ENCODE measurements at regions not wholly inside any gene's neighbourhood (a gene's known extent, or its start where the extent isn't known, plus 50 kb on each side); places are given as distances from the start of the nearest gene placed in this dataset.

- no peaks in the 10 kb centered on the region for H3K36me3 Mint-ChIP-seq (ENCODE audit: insufficient read depth, unreplicated experiment)
- no peak for DNase-seq (ENCODE audit: unreplicated experiment)
- CTCF ChIA-PET = interaction anchor here (0.6 to 10.3 kb wide), 9 partner anchors 11 to 592 kb away, joined by 3 to 113 read pairs (median 8); no protein-coding TSS in a partner anchor
- H3K27ac Mint-ChIP-seq (ENCODE audit: low read depth, unreplicated experiment) = no peak overlapping the region
- no peak overlapping the region for H3K4me3 Mint-ChIP-seq (ENCODE audit: unreplicated experiment)
- intact Hi-C loops (cut with micrococcal nuclease) = no loop called here
- POLR2A ChIA-PET = interaction anchor here (2.6 kb wide), 1 partner anchor 18 kb away, joined by 15 read pairs; no protein-coding TSS in a partner anchor
- peaks cover 14% of the 10 kb centered on the region for H3K4me1 Mint-ChIP-seq (ENCODE audit: insufficient read depth, unreplicated experiment)
- no peak for TF ChIP-seq CTCF (IDR thresholded peaks at IDR 0.05; ENCODE audit: unreplicated experiment)
- BruUV-seq (replicated peaks) = no TSS peak
- H3K27me3 Mint-ChIP-seq (ENCODE audit: insufficient read depth, unreplicated experiment) = no peaks in the 10 kb centered on the region
- no peaks in the 10 kb centered on the region for H3K9me3 Mint-ChIP-seq (ENCODE audit: unreplicated experiment)
Observed at GRCh38 chr4:121253961-121254360, 89.8 kb upstream of the TNIP3 start.

DNA sequence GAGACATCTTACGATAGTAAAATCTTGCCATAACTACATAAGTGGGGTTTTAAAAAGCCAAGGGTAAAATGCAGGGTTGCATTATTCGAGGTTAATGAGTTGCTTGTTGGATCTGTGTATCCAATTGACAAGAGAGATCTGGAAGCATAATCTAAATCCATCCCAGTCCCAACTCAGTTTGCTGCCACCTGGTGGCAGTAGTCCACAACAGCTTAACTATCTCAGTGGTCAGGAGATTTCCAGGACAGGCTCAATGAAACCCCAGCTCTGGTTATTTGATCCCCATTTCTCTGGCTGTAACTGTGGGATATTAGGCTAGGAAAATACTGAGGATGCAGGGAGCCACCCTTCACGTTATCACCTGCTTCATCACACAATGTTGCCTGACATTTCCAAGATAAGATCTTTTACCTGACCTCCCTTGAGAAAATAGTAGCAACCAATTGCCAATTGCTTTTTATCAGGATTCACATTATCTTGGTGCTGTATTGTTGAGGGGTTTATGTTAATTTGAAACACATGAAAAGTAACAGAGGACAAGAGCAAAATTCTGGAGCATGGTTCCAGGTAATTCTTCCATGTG lies 88.2 kb upstream of the TNIP3 start:
- BruUV-seq (replicated peaks) = no TSS peak
- no peak overlapping the region for H3K4me3 Mint-ChIP-seq (ENCODE audit: unreplicated experiment)
- intact Hi-C loops (cut with micrococcal nuclease) = loop anchor here (1.0 kb wide), 3 partner anchors 55 to 169 kb away; no protein-coding TSS in a partner anchor
- H3K27ac Mint-ChIP-seq (ENCODE audit: low read depth, unreplicated experiment) = no peak overlapping the region
- CTCF ChIA-PET = interaction anchor here (0.7 to 10.3 kb wide), 14 partner anchors 9 to 1183 kb away, joined by 3 to 113 read pairs (median 6); no protein-coding TSS in a partner anchor
- POLR2A ChIA-PET = no interaction called here
- peak; percentile 66 for TF ChIP-seq CTCF (IDR thresholded peaks at IDR 0.05; ENCODE audit: unreplicated experiment)
- H3K9me3 Mint-ChIP-seq (ENCODE audit: unreplicated experiment) = no peaks in the 10 kb centered on the region
- H3K36me3 Mint-ChIP-seq (ENCODE audit: insufficient read depth, unreplicated experiment) = no peaks in the 10 kb centered on the region
- peak; percentile 85 for DNase-seq (ENCODE audit: unreplicated experiment)
- peaks cover 14% of the 10 kb centered on the region for H3K4me1 Mint-ChIP-seq (ENCODE audit: insufficient read depth, unreplicated experiment)
- no peaks in the 10 kb centered on the region for H3K27me3 Mint-ChIP-seq (ENCODE audit: insufficient read depth, unreplicated experiment)

GRCh38 chr4:121248747-121249146 lies 84.6 kb upstream of the TNIP3 start:
- BruUV-seq (replicated peaks) = no TSS peak
- Mint-ChIP-seq H3K36me3 (ENCODE audit: insufficient read depth, unreplicated experiment) (no peaks in the 10 kb centered on the region), H3K4me3 (ENCODE audit: unreplicated experiment) (no peak overlapping the region), H3K4me1 (ENCODE audit: insufficient read depth, unreplicated experiment) (no peaks in the 10 kb centered on the region), H3K9me3 (ENCODE audit: unreplicated experiment) (no peaks in the 10 kb centered on the region), H3K27ac (ENCODE audit: low read depth, unreplicated experiment) (no peak overlapping the region), H3K27me3 (ENCODE audit: insufficient read depth, unreplicated experiment) (no peaks in the 10 kb centered on the region)
- TF ChIP-seq CTCF (IDR thresholded peaks at IDR 0.05; ENCODE audit: unreplicated experiment) = no peak
- intact Hi-C loops (cut with micrococcal nuclease) = no loop called here
- DNase-seq (ENCODE audit: unreplicated experiment) = no peak
- POLR2A ChIA-PET = no interaction called here
- CTCF ChIA-PET = interaction anchor here (0.8 to 10.3 kb wide), 3 partner anchors 57 to 214 kb away, joined by 3 to 113 read pairs (median 11); no protein-coding TSS in a partner anchor

DNA sequence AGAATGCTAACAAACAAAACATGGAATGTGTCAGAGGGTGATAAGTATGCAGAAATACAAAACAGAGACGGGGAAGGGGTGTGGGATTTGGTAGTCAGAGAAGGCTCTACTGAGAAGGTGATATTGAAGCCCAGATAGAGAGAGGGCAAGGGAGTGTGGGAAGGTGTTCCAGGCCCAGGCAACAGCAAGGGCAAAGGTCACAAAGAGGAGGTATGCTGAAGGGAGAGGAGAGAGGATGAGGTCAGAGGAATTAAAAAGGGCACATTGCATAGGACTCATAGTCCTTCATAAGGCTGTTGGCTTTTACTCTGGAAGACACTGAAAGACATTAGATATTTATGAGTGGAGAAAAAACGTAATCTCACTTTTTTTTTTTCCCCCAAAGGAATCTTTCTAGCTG lies 82.6 kb upstream of the TNIP3 start:
- no peak for DNase-seq (ENCODE audit: unreplicated experiment)
- no peaks in the 10 kb centered on the region for H3K9me3 Mint-ChIP-seq (ENCODE audit: unreplicated experiment)
- H3K4me3 Mint-ChIP-seq (ENCODE audit: unreplicated experiment) = no peak overlapping the region
- ChIA-PET POLR2A (no interaction called here), CTCF (interaction anchor here (2.8 to 10.3 kb wide), 2 partner anchors 55 to 61 kb away, joined by 11 to 113 read pairs; no protein-coding TSS in a partner anchor)
- H3K36me3 Mint-ChIP-seq (ENCODE audit: insufficient read depth, unreplicated experiment) = no peaks in the 10 kb centered on the region
- intact Hi-C loops (cut with micrococcal nuclease) = no loop called here
- no peak for TF ChIP-seq CTCF (IDR thresholded peaks at IDR 0.05; ENCODE audit: unreplicated experiment)
- no peaks in the 10 kb centered on the region for H3K4me1 Mint-ChIP-seq (ENCODE audit: insufficient read depth, unreplicated experiment)
- no peak overlapping the region for H3K27ac Mint-ChIP-seq (ENCODE audit: low read depth, unreplicated experiment)
- BruUV-seq (replicated peaks) = no TSS peak
- no peaks in the 10 kb centered on the region for H3K27me3 Mint-ChIP-seq (ENCODE audit: insufficient read depth, unreplicated experiment)
